GM12873 (cell line): ENCODE measurements at regions not wholly inside any gene's neighbourhood (a gene's known extent, or its start where the extent isn't known, plus 50 kb on each side); places are given as distances from the start of the nearest gene placed in this dataset.

ENCODE experiments used
- CTCF ChIP-seq: IDR thresholded peaks from 2 replicates; pipeline ENCODE4 v1.5.1; 2012; ENCODE audit warnings: low read depth, mild to moderate bottlenecking, moderate library complexity, low read length, control low read depth; ENCODE audit not compliant: insufficient read depth; ENCODE audit errors: missing control alignments

- no peak for TF ChIP-seq CTCF
Observed at GRCh38 chr3:162632672-162633071, 1136.1 kb downstream of the OTOL1 start.

- TF ChIP-seq CTCF: no peak
Observed at GRCh38 chr3:162641317-162641716, 1144.7 kb downstream of the OTOL1 start.

GRCh38 chr3:162641907-162642306, 1145.3 kb downstream of the OTOL1 start:
- no peak for TF ChIP-seq CTCF

GRCh38 chr3:162643245-162643644, 1146.6 kb downstream of the OTOL1 start:
- no peak for TF ChIP-seq CTCF

- TF ChIP-seq CTCF: no peak
Observed at GRCh38 chr3:162647321-162647720, 1150.7 kb downstream of the OTOL1 start.

- no peak for TF ChIP-seq CTCF
Observed at GRCh38 chr3:162658003-162658402, 1161.4 kb downstream of the OTOL1 start.

GRCh38 chr3:162665684-162666391, 1169.2 kb downstream of the OTOL1 start:
- TF ChIP-seq CTCF: no peak

- TF ChIP-seq CTCF: no peak
Observed at GRCh38 chr3:162666835-162667234, 1170.2 kb downstream of the OTOL1 start.
